Neutrophil (primary cell): ENCODE measurements at regions not wholly inside any gene's neighbourhood (a gene's known extent, or its start where the extent isn't known, plus 50 kb on each side); places are given as distances from the start of the nearest gene placed in this dataset.

Experiments
- H3K27ac ChIP-seq: fragments of 200-600 bp; sonication (generic); 2 replicates; pipeline ENCODE4 v1.5.1; 2016; ENCODE audit warnings: mild to moderate bottlenecking, moderate library complexity
- H3K27me3 ChIP-seq: fragments of 200-600 bp; sonication (generic); 2 replicates; pipeline ENCODE4 v1.6.0; 2016; ENCODE audit warnings: mild to moderate bottlenecking
- H3K36me3 ChIP-seq: fragments of 200-600 bp; sonication (generic); 2 replicates; pipeline ENCODE4 v1.5.1; 2017
- H3K4me1 ChIP-seq, 2 experiments: fragments of 200-600 bp in 1 of 2; sonication (generic) in 1 of 2; 1 replicate in 1 of 2; 2 replicates in 1 of 2; pipeline versions ENCODE4 v1.5.1 to v1.6.1; 2013 to 2016; ENCODE audit warnings: low read depth in 1 of 2, low read length in 1 of 2, mild to moderate bottlenecking in 1 of 2, moderate library complexity in 1 of 2; ENCODE audit not compliant: control insufficient read depth in 1 of 2, insufficient read depth in 1 of 2
- H3K4me3 ChIP-seq, 2 experiments: fragments of 200-600 bp in 1 of 2; sonication (generic) in 1 of 2; 1 replicate in 1 of 2; 2 replicates in 1 of 2; pipeline ENCODE4 v1.5.1; 2013 to 2016; ENCODE audit warnings: low read depth in 1 of 2, low read length in 1 of 2, mild to moderate bottlenecking in 1 of 2, moderate library complexity in 1 of 2
- H3K9me3 ChIP-seq: fragments of 200-600 bp; sonication (generic); 2 replicates; pipeline ENCODE4 v1.5.1; 2016
- TF ChIP-seq, protein P1 (sequence below): fragments of 200-600 bp; sonication (generic); IDR thresholded peaks from 2 replicates; pipeline ENCODE4 v1.5.1; 2016; ENCODE audit warnings: antibody characterized with exemption

DNA sequence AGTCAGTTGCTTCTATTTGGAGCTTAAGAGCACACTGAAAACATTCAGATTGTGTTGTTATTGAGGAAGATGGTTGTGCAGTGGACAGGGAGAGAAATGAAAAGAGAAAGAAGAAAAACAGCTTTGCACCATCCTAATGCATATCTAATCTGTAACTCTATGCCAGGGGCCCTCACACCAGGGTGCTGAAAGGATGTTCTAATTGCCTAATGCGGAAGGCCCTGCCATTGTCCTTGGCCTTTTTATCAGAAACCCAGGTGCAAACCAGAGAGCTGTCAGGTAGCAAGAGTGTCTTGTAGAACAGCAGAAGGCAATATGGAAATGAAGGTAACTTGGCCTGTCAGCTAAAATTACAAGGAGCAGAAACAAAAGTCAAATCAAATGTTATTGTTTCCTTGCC is 384.5 kb upstream of the PIK3R1 start:
- Histone ChIP-seq H3K9me3 (no peaks in the 10 kb centered on the region), H3K27me3 (no peaks in the 10 kb centered on the region), H3K36me3 (no peaks in the 10 kb centered on the region), H3K4me3 (no peak overlapping the region), H3K27ac (no peak overlapping the region), H3K4me1 (no peaks in the 10 kb centered on the region)
- TF ChIP-seq, protein P1, sequence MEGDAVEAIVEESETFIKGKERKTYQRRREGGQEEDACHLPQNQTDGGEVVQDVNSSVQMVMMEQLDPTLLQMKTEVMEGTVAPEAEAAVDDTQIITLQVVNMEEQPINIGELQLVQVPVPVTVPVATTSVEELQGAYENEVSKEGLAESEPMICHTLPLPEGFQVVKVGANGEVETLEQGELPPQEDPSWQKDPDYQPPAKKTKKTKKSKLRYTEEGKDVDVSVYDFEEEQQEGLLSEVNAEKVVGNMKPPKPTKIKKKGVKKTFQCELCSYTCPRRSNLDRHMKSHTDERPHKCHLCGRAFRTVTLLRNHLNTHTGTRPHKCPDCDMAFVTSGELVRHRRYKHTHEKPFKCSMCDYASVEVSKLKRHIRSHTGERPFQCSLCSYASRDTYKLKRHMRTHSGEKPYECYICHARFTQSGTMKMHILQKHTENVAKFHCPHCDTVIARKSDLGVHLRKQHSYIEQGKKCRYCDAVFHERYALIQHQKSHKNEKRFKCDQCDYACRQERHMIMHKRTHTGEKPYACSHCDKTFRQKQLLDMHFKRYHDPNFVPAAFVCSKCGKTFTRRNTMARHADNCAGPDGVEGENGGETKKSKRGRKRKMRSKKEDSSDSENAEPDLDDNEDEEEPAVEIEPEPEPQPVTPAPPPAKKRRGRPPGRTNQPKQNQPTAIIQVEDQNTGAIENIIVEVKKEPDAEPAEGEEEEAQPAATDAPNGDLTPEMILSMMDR: no peak

DNA sequence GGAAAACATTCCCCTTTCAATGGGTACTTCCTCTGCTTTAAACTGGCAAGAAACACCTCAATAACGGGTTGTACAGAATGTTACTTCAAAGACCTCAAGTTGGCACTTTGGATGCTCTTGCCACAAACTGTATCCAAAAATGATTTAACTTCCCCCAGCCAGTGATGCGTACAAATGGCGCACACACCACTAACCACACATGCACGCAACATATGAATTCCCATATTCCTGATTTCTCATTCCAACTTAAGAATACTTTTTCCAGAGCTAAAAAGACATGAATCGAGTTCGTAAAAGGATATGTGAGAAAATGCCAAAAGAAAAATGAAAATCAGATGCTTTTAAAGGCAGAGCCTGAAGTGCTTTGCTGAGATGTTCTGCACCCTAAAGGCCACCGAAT is 388.0 kb upstream of the PIK3R1 start:
- TF ChIP-seq, protein P1: no peak
- H3K4me1 ChIP-seq: no peaks in the 10 kb centered on the region
- H3K27ac ChIP-seq: no peak overlapping the region
- H3K9me3 ChIP-seq: no peaks in the 10 kb centered on the region
- no peaks in the 10 kb centered on the region for H3K27me3 ChIP-seq
- H3K36me3 ChIP-seq: no peaks in the 10 kb centered on the region
- H3K4me3 ChIP-seq: no peak overlapping the region

DNA sequence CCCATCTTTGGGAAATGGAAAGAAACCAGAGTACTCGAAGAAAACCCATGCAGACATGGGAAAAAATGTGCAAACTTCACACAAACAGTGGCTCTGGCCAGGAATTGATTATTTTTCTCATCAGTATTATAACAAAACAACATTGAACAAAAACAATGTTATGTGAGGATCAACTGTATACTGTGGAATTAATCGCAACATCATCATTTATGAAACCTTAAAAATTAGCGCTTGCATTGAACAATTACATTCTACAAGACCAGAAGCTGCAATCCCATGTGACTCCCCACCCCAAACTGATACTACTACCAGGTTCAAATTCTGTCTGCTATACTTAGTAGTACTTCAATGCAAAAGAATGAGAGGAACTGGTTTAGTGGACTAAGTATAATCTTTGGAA is 390.7 kb upstream of the PIK3R1 start:
- Histone ChIP-seq H3K36me3 (no peaks in the 10 kb centered on the region), H3K4me3 (no peak overlapping the region), H3K9me3 (no peaks in the 10 kb centered on the region), H3K4me1 (no peaks in the 10 kb centered on the region), H3K27ac (no peak overlapping the region), H3K27me3 (no peaks in the 10 kb centered on the region)
- TF ChIP-seq, protein P1: no peak

DNA sequence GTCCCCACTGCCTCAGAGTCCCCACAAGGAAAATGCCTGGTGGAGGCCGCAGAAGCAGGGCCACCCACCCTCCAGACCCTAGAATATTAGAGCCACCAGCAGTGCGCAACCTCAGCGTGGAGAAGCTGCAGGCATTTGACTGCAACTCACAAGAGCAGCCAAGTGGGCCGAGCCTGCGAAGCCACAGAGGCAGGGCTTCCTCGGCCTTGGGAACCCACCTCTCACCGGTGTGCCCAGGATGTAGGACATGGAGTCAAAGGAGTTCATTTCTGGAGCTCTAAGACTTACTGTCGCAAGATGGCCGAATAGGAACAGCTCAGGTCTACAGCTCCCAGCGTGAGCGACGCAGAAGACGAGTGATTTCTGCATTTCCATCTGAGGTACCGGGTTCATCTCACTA is 397.9 kb upstream of the PIK3R1 start:
- Histone ChIP-seq H3K27me3 (no peaks in the 10 kb centered on the region), H3K4me1 (no peaks in the 10 kb centered on the region), H3K9me3 (no peaks in the 10 kb centered on the region), H3K27ac (no peak overlapping the region), H3K36me3 (no peaks in the 10 kb centered on the region), H3K4me3 (no peak overlapping the region)
- TF ChIP-seq, protein P1: no peak

DNA sequence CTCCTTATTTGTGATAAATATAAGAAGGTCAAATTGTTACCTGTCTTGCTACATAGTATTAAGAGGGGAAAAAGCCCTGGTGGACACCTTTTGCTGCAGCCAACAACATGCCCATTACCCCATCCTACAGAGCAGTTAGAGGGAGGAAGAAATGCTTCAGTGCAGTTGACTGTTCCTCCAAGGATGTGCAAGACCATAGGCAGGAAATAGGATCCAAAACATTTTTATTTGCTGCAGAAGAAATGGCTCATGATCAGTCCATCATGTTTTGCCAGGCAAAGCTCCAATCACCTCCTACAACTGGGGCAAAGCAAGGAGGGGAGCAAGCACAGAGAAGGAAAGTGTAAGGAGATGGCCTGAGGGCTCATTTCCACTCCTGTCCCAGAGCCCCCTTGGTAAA is 399.1 kb upstream of the PIK3R1 start:
- H3K27me3 ChIP-seq: no peaks in the 10 kb centered on the region
- no peaks in the 10 kb centered on the region for H3K36me3 ChIP-seq
- no peaks in the 10 kb centered on the region for H3K9me3 ChIP-seq
- H3K4me3 ChIP-seq: no peak overlapping the region
- TF ChIP-seq, protein P1: no peak
- H3K27ac ChIP-seq: no peak overlapping the region
- no peaks in the 10 kb centered on the region for H3K4me1 ChIP-seq
